GM12878 (cell line): ENCODE measurements at regions not wholly inside any gene's neighbourhood (a gene's known extent, or its start where the extent isn't known, plus 50 kb on each side); places are given as distances from the start of the nearest gene placed in this dataset.

ENCODE experiments used
- ATAC-seq: fragments of 200-7000 bp; cut with Tn5 transposase; 3 replicates; pipeline ENCODE4 v1.9.1; 2020; ENCODE audit warnings: mild to moderate bottlenecking, moderate library complexity
- BruUV-seq: library from RNA; stranded (reverse); fragments of 400-500 nt; replicated peaks from 2 replicates; lab custom pipeline; 2021; lab: Mats Ljungman, UMichigan
- CTCF ChIA-PET: fragments of 300-600 bp; sonication (Branson Sonifier 250); formaldehyde crosslinking; extraction: SDS; loops from one replicate; lab custom pipeline; 2021; ENCODE audit warnings: inconsistent platforms; lab: Yijun Ruan, JAX
- POLR2A ChIA-PET: fragments of 350-600 bp; formaldehyde crosslinking; extraction: SDS; loops from one replicate; lab custom pipeline; 2021; ENCODE audit warnings: inconsistent platforms; lab: Charles Lee
- RAD21 ChIA-PET: fragments of 300-600 bp; sonication (Branson Sonifier 250); formaldehyde crosslinking; loops from one replicate; lab custom pipeline; 2023; ENCODE audit warnings: antibody characterized with exemption; ENCODE audit not compliant: unreplicated experiment; lab: Charles Lee
- SMC1A ChIA-PET: fragments of 300-600 bp; sonication (Branson Sonifier 250); formaldehyde crosslinking; loops from one replicate; lab custom pipeline; 2023; ENCODE audit not compliant: unreplicated experiment, uncharacterized antibody; lab: Charles Lee
- DNase-seq: peaks from one replicate; pipeline ENCODE4 v3.0.0-alpha.2; 2011; ENCODE audit warnings: low read depth, low spot score
- FAIRE-seq: peaks from 3 replicates; lab custom pipeline; 2011; peaks lifted over from hg19 to GRCh38; lab: Jason Lieb, UNC
- H2AFZ ChIP-seq: 2 replicates; pipeline ENCODE4 v1.6.0; 2011; ENCODE audit warnings: low read depth, low read length, control low read depth; ENCODE audit not compliant: control insufficient read depth
- H3K27ac ChIP-seq: 2 replicates; pipeline ENCODE4 v1.5.1; 2011; ENCODE audit warnings: control low read depth; ENCODE audit not compliant: control insufficient read depth, insufficient read depth
- H3K27me3 ChIP-seq, 2 experiments: replicated peaks in 1 of 2; 2 replicates each; pipeline versions ENCODE4 v1.6.0 to v1.6.1; 2011; ENCODE audit warnings: low read length in 1 of 2; ENCODE audit not compliant: control insufficient read depth in 2 of 2, insufficient read depth in 2 of 2
- H3K36me3 ChIP-seq, 2 experiments: 2 replicates each; pipeline ENCODE4 v1.5.1; 2011; ENCODE audit warnings: low read length in 1 of 2; ENCODE audit not compliant: control insufficient read depth in 2 of 2, insufficient read depth in 2 of 2
- H3K4me1 ChIP-seq: 2 replicates; pipeline ENCODE4 v1.6.1; 2011; ENCODE audit warnings: mild to moderate bottlenecking, low read length, moderate library complexity, mixed read lengths; ENCODE audit not compliant: control insufficient read depth, insufficient read depth
- H3K4me2 ChIP-seq: 2 replicates; pipeline ENCODE4 v1.6.0; 2011; ENCODE audit warnings: control low read depth; ENCODE audit not compliant: control insufficient read depth, insufficient read depth
- H3K4me3 ChIP-seq: fragments of 200-600 bp; sonication (generic); 2 replicates; pipeline ENCODE4 v1.5.1; 2016
- H3K79me2 ChIP-seq: 2 replicates; pipeline ENCODE4 v1.6.0; 2011; ENCODE audit warnings: low read length; ENCODE audit not compliant: control insufficient read depth, insufficient read depth
- H3K9ac ChIP-seq: 2 replicates; pipeline ENCODE4 v1.8.0; 2011; ENCODE audit warnings: low read length, control low read depth, mixed read lengths; ENCODE audit not compliant: control insufficient read depth, insufficient read depth
- H3K9me3 ChIP-seq: replicated peaks from 3 replicates; pipeline ENCODE4 v1.5.1; 2011; ENCODE audit warnings: mild to moderate bottlenecking, low read length; ENCODE audit not compliant: control insufficient read depth, insufficient read depth
- H4K20me1 ChIP-seq: 2 replicates; pipeline ENCODE4 v1.6.0; 2011; ENCODE audit not compliant: control insufficient read depth, insufficient read depth
- ATF2 ChIP-seq: IDR thresholded peaks from 2 replicates; pipeline ENCODE4 v1.6.1; 2012; ENCODE audit warnings: low read length, inconsistent platforms
- CBFB ChIP-seq: IDR thresholded peaks from 2 replicates; pipeline ENCODE4 v1.6.1; 2016; ENCODE audit warnings: antibody characterized with exemption, low read depth
- CHD1 ChIP-seq: IDR thresholded peaks from 2 replicates; pipeline ENCODE4 v1.6.1; 2012; ENCODE audit warnings: low read depth, low read length, improper control_type of control experiment
- GABPA ChIP-seq: IDR thresholded peaks from 2 replicates; pipeline ENCODE4 v1.6.1; 2014; ENCODE audit warnings: antibody characterized with exemption, low read depth, mild to moderate bottlenecking, inconsistent platforms
- NFXL1 ChIP-seq: fragments of 450-650 bp; IDR thresholded peaks from 2 replicates; pipeline ENCODE4 v1.6.1; 2017; ENCODE audit warnings: antibody characterized with exemption, mild to moderate bottlenecking, borderline replicate concordance
- NFYB ChIP-seq: IDR thresholded peaks from 2 replicates; pipeline ENCODE4 v1.6.1; 2011; ENCODE audit warnings: low read depth, mild to moderate bottlenecking, low read length, improper control_type of control experiment, moderate library complexity; ENCODE audit not compliant: insufficient read depth
- RAD21 ChIP-seq: IDR thresholded peaks from 2 replicates; pipeline ENCODE4 v1.6.1; 2011; ENCODE audit warnings: mild to moderate bottlenecking, low read depth, low read length, moderate library complexity; ENCODE audit not compliant: insufficient read depth
- SMARCA5 ChIP-seq: fragments of 450-650 bp; IDR thresholded peaks from 2 replicates; pipeline ENCODE4 v1.6.1; 2017; ENCODE audit warnings: mild to moderate bottlenecking
- SMC3 ChIP-seq: IDR thresholded peaks from 2 replicates; pipeline ENCODE4 v1.6.1; 2011; ENCODE audit warnings: low read length, improper control_type of control experiment, borderline replicate concordance
- SREBF1 ChIP-seq: IDR thresholded peaks from 2 replicates; pipeline ENCODE4 v1.6.1; 2012; ENCODE audit warnings: mild to moderate bottlenecking, low read length
- WRNIP1 ChIP-seq: IDR thresholded peaks from 2 replicates; pipeline ENCODE4 v1.6.1; 2011; ENCODE audit warnings: low read depth, low read length, improper control_type of control experiment, borderline replicate concordance
- ZNF24 ChIP-seq: fragments of 450-650 bp; IDR thresholded peaks from 2 replicates; pipeline ENCODE4 v1.6.1; 2017; ENCODE audit warnings: antibody characterized with exemption, mild to moderate bottlenecking
- ZNF622 ChIP-seq: fragments of 450-650 bp; IDR thresholded peaks from 2 replicates; pipeline ENCODE4 v1.6.1; 2017; ENCODE audit warnings: mild to moderate bottlenecking, inconsistent platforms
- WGBS: methylation state at CpG from one replicate; pipeline ENCODE4 v1.1.6; 2016; ENCODE audit warnings: low lambda C conversion rate; ENCODE audit not compliant: insufficient replicate concordance, insufficient coverage; ENCODE audit errors: missing lambda C conversion rate; 5-methylcytosine and 5-hydroxymethylcytosine counted together
- in situ Hi-C: fragments of 300-500 bp; cut with MboI; formaldehyde crosslinking; loops from 9 replicates; pipeline ENCODE4 v1.14.3; 2018; ENCODE audit warnings: mixed read lengths
- intact Hi-C: fragments of 100-400 bp; cut with micrococcal nuclease; formaldehyde crosslinking; loops from one replicate; pipeline ENCODE4 v1.14.2; 2022; ENCODE audit not compliant: unreplicated experiment
- TF ChIP-seq, protein P1 (sequence below): fragments of 450-650 bp; IDR thresholded peaks from 2 replicates; pipeline ENCODE4 v1.6.1; 2017; ENCODE audit warnings: mild to moderate bottlenecking, low read depth, inconsistent platforms; ENCODE audit not compliant: poor library complexity, severe bottlenecking
- TF ChIP-seq, protein P2 (sequence below): fragments of 450-650 bp; IDR thresholded peaks from 2 replicates; pipeline ENCODE4 v1.6.1; 2017; ENCODE audit warnings: borderline replicate concordance
- TF ChIP-seq, protein P3 (sequence below), 3 experiments: IDR thresholded peaks in 2 of 3; conservative IDR thresholded peaks in 1 of 3; 2 replicates each; pipeline ENCODE4 v1.5.1; 2011; ENCODE audit warnings: low read depth in 3 of 3, low read length in 3 of 3, mild to moderate bottlenecking in 3 of 3, control low read depth in 2 of 3, moderate library complexity in 2 of 3, inconsistent platforms in 1 of 3, mixed read lengths in 1 of 3; ENCODE audit not compliant: control insufficient read depth in 2 of 3, insufficient read depth in 1 of 3; ENCODE audit errors: extremely low read depth in 1 of 3
- TF ChIP-seq, protein P4 (sequence below): IDR thresholded peaks from 2 replicates; pipeline ENCODE4 v1.6.1; 2011; ENCODE audit warnings: low read depth, mild to moderate bottlenecking, low read length, moderate library complexity, borderline replicate concordance; ENCODE audit errors: extremely low read depth

DNA sequence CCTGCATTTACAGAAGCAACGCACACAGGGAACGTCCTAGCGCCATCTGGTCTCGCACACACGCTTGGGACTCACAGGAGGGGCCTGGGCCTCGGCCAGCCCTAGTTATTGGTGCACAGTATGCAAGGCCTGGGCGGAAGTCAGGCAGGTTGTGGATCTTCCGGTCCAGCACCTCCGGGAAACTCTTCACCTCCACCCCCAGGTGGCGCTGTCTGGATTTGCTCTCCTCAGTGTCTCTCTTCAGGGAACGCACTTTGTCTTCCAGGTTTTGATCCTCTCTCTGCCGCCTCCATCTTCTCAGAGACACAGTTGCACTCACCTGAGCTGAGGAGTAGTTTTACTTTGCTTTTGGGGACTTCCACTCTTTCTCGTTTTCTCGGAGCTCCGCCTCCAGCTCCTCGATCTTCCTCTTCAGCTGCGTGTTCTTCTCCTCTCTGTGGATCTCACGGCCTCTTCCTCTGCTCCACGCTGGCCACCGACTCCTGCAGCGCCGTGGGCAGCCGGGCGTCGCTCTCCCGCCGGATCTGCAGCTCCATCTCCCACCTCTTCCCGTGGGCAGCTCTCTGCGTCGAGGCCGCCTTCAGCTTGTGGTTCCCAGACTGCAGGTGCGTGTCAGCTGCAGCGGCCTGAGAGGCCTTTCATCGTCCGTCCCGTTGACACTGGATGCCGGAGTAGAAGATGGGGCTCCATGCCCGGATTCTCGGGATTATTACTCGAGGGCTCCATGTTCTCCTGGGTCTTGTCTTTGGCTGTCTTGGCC lies 933.8 kb downstream of the TMEM121 start:
- intact Hi-C loops, result loop anchor here (5.0 kb wide), 1 partner anchor 57 kb away; no protein-coding TSS in a partner anchor
- no peak overlapping the region for H3K4me2 ChIP-seq
- H4K20me1 ChIP-seq, result no peaks in the 10 kb centered on the region
- DNase-seq, result no peak
- POLR2A ChIA-PET, result no interaction called here
- CTCF ChIA-PET, result interaction anchor here (0.9 to 2.9 kb wide), 4 partner anchors 9 to 76 kb away, joined by 4 to 19 read pairs (median 6); no protein-coding TSS in a partner anchor
- SMC1A ChIA-PET, result interaction anchor here (0.7 kb wide), 1 partner anchor 58 kb away, joined by 4 read pairs; no protein-coding TSS in a partner anchor
- in situ Hi-C loops, result no loop called here
- no peak overlapping the region for H3K9ac ChIP-seq
- H3K36me3 ChIP-seq, result no peaks in the 10 kb centered on the region
- no peaks in the 10 kb centered on the region for H3K79me2 ChIP-seq
- no peak for FAIRE-seq
- no peaks in the 10 kb centered on the region for H3K4me1 ChIP-seq
- BruUV-seq, result no TSS peak
- WGBS, result 70% methylated on average over 39 of the region's 40 CpGs
- RAD21 ChIA-PET, result no interaction called here
- H2AFZ ChIP-seq, result peak overlapping the region; percentile 58
- no peak overlapping the region for H3K27ac ChIP-seq
- H3K27me3 ChIP-seq, result no peaks in the 10 kb centered on the region
- no peak overlapping the region for H3K4me3 ChIP-seq
- H3K9me3 ChIP-seq, result no peaks in the 10 kb centered on the region
- ATAC-seq, result peak; percentile 91
- TF ChIP-seq NFYB (no peak), RAD21 (peak; percentile 45), SREBF1 (no peak), ZNF24 (no peak), NFXL1 (no peak), CBFB (no peak), SMC3 (peak; percentile 49; the same call in 1 of the 2 replicates), GABPA (peak; percentile 50; the same call in 1 of the 2 replicates), ATF2 (no peak), SMARCA5 (no peak), ZNF622 (no peak), CHD1 (no peak), WRNIP1 (no peak)
- TF ChIP-seq, protein P1, sequence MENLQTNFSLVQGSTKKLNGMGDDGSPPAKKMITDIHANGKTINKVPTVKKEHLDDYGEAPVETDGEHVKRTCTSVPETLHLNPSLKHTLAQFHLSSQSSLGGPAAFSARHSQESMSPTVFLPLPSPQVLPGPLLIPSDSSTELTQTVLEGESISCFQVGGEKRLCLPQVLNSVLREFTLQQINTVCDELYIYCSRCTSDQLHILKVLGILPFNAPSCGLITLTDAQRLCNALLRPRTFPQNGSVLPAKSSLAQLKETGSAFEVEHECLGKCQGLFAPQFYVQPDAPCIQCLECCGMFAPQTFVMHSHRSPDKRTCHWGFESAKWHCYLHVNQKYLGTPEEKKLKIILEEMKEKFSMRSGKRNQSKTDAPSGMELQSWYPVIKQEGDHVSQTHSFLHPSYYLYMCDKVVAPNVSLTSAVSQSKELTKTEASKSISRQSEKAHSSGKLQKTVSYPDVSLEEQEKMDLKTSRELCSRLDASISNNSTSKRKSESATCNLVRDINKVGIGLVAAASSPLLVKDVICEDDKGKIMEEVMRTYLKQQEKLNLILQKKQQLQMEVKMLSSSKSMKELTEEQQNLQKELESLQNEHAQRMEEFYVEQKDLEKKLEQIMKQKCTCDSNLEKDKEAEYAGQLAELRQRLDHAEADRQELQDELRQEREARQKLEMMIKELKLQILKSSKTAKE, result no peak
- TF ChIP-seq, protein P2, sequence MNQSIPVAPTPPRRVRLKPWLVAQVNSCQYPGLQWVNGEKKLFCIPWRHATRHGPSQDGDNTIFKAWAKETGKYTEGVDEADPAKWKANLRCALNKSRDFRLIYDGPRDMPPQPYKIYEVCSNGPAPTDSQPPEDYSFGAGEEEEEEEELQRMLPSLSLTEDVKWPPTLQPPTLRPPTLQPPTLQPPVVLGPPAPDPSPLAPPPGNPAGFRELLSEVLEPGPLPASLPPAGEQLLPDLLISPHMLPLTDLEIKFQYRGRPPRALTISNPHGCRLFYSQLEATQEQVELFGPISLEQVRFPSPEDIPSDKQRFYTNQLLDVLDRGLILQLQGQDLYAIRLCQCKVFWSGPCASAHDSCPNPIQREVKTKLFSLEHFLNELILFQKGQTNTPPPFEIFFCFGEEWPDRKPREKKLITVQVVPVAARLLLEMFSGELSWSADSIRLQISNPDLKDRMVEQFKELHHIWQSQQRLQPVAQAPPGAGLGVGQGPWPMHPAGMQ, result no peak
- TF ChIP-seq, protein P3, sequence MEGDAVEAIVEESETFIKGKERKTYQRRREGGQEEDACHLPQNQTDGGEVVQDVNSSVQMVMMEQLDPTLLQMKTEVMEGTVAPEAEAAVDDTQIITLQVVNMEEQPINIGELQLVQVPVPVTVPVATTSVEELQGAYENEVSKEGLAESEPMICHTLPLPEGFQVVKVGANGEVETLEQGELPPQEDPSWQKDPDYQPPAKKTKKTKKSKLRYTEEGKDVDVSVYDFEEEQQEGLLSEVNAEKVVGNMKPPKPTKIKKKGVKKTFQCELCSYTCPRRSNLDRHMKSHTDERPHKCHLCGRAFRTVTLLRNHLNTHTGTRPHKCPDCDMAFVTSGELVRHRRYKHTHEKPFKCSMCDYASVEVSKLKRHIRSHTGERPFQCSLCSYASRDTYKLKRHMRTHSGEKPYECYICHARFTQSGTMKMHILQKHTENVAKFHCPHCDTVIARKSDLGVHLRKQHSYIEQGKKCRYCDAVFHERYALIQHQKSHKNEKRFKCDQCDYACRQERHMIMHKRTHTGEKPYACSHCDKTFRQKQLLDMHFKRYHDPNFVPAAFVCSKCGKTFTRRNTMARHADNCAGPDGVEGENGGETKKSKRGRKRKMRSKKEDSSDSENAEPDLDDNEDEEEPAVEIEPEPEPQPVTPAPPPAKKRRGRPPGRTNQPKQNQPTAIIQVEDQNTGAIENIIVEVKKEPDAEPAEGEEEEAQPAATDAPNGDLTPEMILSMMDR (IDR thresholded peaks at IDR 0.05 in 2 of 3, conservative IDR thresholded peaks at IDR 0.05 in 1 of 3; ENCODE audit: control insufficient read depth in 2 of 3, extremely low read depth in 1 of 3, insufficient read depth in 1 of 3, low read depth in 3 of 3, low read length in 3 of 3), result peak; percentile 41 to 56 (median 56)
- TF ChIP-seq, protein P4, sequence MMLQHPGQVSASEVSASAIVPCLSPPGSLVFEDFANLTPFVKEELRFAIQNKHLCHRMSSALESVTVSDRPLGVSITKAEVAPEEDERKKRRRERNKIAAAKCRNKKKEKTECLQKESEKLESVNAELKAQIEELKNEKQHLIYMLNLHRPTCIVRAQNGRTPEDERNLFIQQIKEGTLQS, result no peak
